ENCODE measurements at regions not wholly inside any gene's neighbourhood (a gene's known extent, or its start where the extent isn't known, plus 50 kb on each side); places are given as distances from the start of the nearest gene placed in this dataset.

DNA sequence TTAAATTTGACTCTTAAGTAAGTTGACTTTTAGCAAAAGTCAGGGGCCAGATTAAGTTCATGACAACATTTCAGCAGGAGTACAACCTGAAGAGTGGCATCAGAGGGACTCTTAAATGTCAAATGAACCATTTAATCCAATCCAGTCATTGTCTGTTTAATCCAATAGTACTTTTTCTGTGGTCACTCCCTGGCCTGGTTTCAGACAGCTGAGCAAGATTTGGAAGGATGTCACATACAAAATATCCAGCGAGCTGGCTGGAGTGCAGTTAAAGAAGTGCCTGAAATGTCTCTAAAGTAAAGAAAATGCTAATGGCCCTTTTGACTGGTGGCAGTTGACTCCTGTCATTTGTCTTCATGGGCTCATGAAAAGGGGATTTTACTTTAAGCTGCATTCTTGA is 1082.1 kb downstream of the AACS start:
- H3K4me3 ChIP-seq (ENCODE audit: low read depth, low read length): no peak overlapping the region
- POLR2A ChIA-PET: no interaction called here
- TF ChIP-seq, protein P1, sequence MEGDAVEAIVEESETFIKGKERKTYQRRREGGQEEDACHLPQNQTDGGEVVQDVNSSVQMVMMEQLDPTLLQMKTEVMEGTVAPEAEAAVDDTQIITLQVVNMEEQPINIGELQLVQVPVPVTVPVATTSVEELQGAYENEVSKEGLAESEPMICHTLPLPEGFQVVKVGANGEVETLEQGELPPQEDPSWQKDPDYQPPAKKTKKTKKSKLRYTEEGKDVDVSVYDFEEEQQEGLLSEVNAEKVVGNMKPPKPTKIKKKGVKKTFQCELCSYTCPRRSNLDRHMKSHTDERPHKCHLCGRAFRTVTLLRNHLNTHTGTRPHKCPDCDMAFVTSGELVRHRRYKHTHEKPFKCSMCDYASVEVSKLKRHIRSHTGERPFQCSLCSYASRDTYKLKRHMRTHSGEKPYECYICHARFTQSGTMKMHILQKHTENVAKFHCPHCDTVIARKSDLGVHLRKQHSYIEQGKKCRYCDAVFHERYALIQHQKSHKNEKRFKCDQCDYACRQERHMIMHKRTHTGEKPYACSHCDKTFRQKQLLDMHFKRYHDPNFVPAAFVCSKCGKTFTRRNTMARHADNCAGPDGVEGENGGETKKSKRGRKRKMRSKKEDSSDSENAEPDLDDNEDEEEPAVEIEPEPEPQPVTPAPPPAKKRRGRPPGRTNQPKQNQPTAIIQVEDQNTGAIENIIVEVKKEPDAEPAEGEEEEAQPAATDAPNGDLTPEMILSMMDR (IDR thresholded peaks at IDR 0.05; ENCODE audit: insufficient read depth, low read depth, low read length): no peak
- no peak for DNase-seq (ENCODE audit: low read depth)
- H3K36me3 ChIP-seq (ENCODE audit: control insufficient read depth, insufficient read depth, low read length): no peaks in the 10 kb centered on the region
- no peaks in the 10 kb centered on the region for H3K27me3 ChIP-seq (ENCODE audit: control insufficient read depth, insufficient read depth, low read length)
- CTCF ChIA-PET: no interaction called here

DNA sequence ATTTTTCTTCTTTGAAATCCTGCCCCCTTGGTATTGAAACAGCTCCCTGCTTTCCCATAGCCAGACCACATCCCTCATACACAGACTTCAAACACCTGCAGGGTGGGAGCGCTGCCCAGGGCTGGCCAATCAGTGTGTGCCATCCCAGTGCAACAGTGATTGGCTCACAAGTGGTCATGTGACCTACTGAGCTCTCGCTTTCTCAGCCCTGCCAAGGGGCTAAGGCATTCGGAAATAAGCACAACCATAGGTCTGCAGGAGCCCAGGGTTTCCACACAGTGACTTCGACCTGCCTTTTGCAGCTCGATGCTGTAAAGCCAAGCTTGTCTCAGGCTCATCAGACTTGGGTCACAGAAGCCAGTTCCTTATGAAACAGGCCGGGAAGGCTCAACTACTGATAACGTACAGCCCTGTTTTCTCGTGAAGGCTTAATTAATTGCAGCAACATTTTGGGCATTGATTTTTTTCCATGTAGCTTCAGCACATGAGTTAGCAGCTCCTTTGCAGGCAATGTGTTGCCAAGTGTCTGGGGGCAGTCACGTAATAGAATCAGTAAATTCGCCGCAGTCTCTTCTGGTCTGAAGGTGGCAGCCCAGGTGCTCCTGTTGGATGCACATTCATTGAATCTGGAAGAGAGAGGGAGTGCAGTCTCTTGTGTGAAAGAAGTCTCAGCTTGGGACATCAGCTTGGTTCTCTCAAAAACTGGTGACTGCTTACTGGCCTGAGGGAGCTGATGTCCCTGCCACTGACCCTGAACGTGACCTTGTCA is 1091.8 kb downstream of the AACS start:
- Histone ChIP-seq H3K36me3 (ENCODE audit: control insufficient read depth, insufficient read depth, low read length) (no peaks in the 10 kb centered on the region), H3K27me3 (ENCODE audit: control insufficient read depth, insufficient read depth, low read length) (no peaks in the 10 kb centered on the region), H3K4me3 (ENCODE audit: low read depth, low read length) (no peak overlapping the region)
- TF ChIP-seq, protein P1 (IDR thresholded peaks at IDR 0.05; ENCODE audit: insufficient read depth, low read depth, low read length): no peak
- no peak for DNase-seq (ENCODE audit: low read depth)
- POLR2A ChIA-PET: no interaction called here
- CTCF ChIA-PET: no interaction called here

DNA sequence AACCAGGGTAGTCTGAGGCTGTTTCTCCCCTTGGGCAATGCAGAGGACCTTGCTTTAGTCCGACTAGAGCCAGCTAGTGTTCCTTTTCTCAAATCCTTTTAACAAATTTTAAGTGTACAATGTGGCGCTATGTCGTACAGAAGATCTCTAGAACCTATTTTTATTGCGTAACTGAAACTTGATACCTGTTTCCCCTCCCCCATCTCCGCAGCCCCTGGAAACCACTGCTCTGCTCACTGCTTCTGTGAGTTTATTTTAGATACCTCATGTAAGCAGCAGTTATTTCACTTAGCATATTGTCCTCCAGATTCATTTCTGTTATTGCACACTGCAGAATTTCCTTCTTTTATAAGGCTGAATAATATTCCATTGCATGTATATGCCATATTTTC is 1092.3 kb downstream of the AACS start:
- no peak overlapping the region for H3K4me3 ChIP-seq (ENCODE audit: low read depth, low read length)
- H3K36me3 ChIP-seq (ENCODE audit: control insufficient read depth, insufficient read depth, low read length): no peaks in the 10 kb centered on the region
- no peak for DNase-seq (ENCODE audit: low read depth)
- ChIA-PET CTCF (no interaction called here), POLR2A (no interaction called here)
- TF ChIP-seq, protein P1 (IDR thresholded peaks at IDR 0.05; ENCODE audit: insufficient read depth, low read depth, low read length): no peak
- no peaks in the 10 kb centered on the region for H3K27me3 ChIP-seq (ENCODE audit: control insufficient read depth, insufficient read depth, low read length)

DNA sequence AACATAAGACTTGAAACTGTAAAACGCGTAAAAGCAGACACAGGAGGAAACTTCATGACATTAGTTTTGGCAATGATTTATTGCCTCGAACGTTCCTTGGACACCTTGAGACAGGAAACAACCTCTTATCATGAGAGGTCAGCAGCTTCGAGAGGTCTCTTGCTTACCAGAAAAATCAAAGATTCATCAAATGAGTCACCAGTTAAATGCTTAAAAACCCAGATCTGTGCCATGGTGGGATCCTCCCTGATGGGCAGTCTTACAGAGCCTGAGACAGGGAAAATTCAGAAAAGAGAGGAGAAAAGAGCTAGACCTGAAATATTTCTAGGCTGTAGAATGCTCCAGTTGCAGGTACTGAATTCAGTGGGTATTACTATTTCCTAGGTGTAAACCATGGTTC is 1093.9 kb downstream of the AACS start:
- TF ChIP-seq, protein P1 (IDR thresholded peaks at IDR 0.05; ENCODE audit: insufficient read depth, low read depth, low read length): no peak
- Histone ChIP-seq H3K4me3 (ENCODE audit: low read depth, low read length) (no peak overlapping the region), H3K36me3 (ENCODE audit: control insufficient read depth, insufficient read depth, low read length) (no peaks in the 10 kb centered on the region), H3K27me3 (ENCODE audit: control insufficient read depth, insufficient read depth, low read length) (no peaks in the 10 kb centered on the region)
- ChIA-PET CTCF (no interaction called here), POLR2A (no interaction called here)
- DNase-seq (ENCODE audit: low read depth): no peak

DNA sequence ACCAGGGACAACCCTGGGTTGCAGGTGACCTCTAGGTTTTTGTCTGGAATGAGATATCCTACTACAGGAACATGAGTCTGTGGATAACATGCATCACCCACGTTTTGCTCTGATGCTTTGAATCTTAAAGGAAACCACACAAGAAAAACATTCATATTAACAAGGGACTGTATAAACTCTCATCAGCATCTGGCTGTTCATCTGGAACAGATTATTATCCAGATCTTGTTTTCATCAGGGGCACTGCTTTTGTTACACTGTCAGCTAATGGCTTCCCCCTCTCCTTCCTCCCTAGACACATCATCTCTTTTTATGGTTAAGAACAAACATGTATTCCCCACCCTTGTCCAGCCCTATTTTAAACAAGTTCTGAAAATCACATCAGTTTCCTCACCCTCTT is 1095.7 kb downstream of the AACS start:
- TF ChIP-seq, protein P1 (IDR thresholded peaks at IDR 0.05; ENCODE audit: insufficient read depth, low read depth, low read length): no peak
- CTCF ChIA-PET: no interaction called here

More for the DNA sequence above, 1095.7 kb downstream of the AACS start:
- H3K4me3 ChIP-seq (ENCODE audit: low read depth, low read length): no peak overlapping the region
- H3K36me3 ChIP-seq (ENCODE audit: control insufficient read depth, insufficient read depth, low read length): no peaks in the 10 kb centered on the region
- no peaks in the 10 kb centered on the region for H3K27me3 ChIP-seq (ENCODE audit: control insufficient read depth, insufficient read depth, low read length)
- POLR2A ChIA-PET: no interaction called here
- DNase-seq (ENCODE audit: low read depth): no peak
